Activated CD4-positive, alpha-beta T cell treated with anti-CD3 and anti-CD28 coated beads, Interleukin-10, Interleukin-2, amounts not matched to agents 100 ng/mL and 50 ng/mL, durations not matched to agents 16 hours and 8 hours (primary cell): ENCODE measurements at regions not wholly inside any gene's neighbourhood (a gene's known extent, or its start where the extent isn't known, plus 50 kb on each side); places are given as distances from the start of the nearest gene placed in this dataset.
"Not testable (repeated sequence)": the region's sequence is repeated elsewhere in the genome, so short reads cannot be mapped to it uniquely, and the experiment has no call there.

ENCODE experiments used
- DNase-seq: peaks from one replicate; pipeline ENCODE4 v3.0.0-alpha.2; 2020

DNA sequence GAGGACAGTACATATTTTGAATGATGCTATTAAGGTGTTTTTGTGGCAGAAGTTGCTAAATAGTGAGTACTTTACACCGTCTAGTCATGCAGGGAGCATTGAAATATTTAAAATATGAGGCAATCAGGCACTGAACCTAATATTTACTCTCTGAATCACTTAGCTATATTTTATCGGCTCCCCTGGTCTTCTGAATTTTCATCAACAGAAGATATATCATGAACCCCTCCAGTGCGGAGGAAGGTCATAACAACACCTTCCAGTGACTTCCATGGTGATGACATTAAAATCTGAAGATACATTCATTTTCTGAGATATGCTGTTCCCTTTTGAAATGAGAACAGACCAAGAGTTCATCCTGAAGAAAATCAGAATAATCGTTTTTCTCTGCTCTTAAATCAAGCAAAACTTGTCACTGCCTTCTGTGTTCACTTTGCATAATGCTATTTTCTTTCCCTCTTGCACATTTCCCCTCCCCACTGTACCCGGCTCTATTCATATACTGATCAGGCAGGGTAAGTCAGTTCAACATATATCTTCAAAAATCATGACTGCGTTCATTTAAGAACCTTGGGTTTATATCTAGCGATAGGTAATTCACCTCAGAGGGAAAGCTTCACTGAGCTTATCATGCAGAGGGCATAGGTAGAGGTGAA, 729.9 kb upstream of the GYPC start:
- DNase-seq: no peak

DNA sequence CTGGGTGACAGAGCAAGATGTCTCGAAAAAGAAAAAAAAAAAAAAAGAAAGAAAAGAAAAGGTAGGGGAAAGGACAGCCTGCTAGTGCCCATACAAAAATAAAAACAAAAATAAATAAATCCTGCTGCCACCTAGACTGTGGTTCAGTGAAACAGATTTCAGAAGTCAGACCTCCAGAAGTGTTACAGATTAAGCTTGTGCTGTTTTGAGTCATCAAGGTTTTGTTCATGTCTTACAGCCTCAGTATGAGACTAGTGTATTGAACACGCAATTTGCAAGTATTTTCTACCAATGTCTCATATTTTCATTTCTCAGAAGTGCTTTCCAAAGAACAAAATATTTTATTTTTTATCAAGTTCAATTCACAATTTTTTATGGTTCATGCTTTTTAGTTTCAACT, 720.4 kb upstream of the GYPC start:
- peak; percentile 6 for DNase-seq

DNA sequence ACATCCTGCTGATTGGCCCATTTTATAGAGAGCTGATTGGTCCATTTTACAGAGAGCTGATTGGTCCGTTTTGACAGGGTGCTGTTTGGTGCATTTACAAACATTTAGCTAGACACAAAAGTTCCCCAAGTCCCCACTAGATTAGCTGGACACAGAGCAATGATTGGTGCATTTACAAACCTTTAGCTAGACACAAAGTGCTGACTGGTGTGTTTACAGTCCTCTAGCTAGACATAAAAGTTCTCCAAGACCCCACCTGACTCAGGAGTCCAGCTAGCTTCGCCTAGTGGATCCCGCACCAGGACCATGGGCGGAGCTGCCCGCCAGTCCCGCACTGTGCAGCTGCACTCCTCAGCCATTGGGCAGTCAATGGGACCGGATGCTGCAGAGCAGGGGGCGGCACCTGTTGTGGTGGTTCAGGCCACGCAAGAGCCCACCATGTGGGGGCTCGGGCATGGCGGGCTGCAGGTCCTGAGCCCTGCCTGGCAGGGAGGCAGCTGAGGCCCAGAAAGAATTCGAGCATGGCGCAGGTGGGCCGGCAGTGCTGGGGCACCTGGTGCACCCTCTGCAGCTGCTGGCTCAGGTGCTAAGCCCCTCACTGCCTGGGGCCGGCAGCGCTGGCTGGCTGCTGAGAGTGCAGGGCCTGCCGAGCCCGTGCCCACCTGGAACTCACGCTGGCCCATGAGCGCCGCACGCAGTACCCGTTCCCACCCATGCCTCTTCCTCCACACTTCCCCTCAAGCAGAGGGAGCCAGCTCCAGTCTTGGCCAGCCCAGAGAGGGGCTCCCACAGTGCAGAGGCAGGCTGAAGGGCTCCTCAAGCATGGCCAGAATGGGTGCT, 713.2 kb upstream of the GYPC start:
- no peak for DNase-seq

DNA sequence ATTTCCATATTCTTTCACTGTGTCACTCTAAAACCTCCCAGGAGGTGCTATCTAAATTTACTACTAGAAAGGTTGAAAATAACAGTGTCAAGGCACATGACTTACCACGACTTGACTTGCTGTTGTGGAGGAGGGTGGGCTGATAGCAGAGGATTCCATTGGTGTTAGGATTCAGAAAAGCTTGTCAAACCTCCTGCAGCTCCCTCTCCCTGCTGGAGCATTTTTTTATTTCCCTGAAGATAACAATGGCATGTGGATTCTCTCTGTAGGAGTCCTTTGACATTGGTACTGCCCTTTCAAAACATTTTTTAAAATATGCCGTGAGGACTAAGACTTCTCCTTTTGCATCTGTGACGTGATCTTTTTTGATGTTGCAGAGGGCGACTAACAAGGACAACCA, 696.9 kb upstream of the GYPC start:
- DNase-seq: no peak

DNA sequence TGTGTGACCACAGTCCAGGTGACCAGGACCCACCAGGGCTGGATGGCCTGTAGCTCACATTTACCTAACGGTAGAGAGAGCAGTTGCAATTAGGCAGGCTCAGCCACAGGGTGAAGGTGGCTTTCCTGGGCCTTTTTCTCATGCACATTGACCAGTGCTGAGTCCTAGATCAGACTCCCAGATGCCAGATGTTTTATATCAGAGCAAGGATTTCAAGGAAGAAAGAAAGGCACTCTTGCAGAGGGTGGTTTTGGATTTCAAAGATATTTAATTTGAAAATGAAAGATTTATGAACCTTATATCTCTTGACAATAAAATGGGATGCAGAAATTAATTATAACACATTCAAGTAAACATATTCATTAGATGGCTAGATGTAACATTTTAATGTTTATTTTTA, 694.2 kb upstream of the GYPC start:
- no peak for DNase-seq

DNA sequence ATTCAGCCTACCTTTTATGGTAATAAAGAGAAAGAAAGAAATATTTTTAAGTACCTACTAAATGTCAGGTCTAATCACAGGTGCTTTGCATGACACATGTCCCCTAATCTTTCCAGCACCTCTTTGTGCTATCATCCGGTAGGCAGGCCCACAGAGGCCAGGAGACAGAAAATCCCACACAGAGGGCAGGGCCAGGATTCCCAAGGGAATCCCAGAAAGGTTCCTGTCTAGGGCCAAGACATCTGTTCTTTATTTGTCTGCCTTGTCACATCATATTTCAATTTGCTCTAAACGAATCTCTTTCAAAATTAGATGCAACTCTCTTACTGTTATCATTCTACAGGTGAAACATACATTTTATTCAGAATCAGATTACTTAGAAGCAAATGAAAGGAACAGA, 676.1 kb upstream of the GYPC start:
- DNase-seq: no peak

DNA sequence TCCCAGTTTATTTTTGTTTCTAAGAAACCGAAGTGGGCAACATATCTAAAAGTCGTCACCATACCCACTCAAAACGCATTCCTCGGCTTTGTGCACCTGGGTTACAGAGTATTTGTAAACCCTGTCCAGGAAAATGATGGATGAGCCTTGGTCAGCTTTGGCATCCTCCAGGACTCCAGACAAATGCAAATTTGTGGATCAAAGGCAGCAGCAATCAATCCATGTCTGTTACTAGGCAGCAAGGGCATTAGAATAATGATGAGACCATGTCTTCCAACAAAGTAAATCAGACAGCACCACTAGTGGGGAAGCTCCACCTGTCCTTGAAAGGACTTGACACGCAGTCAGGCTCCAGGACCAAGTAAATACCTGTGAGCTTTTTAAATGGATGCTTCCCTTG, 672.6 kb upstream of the GYPC start:
- DNase-seq: no peak

DNA sequence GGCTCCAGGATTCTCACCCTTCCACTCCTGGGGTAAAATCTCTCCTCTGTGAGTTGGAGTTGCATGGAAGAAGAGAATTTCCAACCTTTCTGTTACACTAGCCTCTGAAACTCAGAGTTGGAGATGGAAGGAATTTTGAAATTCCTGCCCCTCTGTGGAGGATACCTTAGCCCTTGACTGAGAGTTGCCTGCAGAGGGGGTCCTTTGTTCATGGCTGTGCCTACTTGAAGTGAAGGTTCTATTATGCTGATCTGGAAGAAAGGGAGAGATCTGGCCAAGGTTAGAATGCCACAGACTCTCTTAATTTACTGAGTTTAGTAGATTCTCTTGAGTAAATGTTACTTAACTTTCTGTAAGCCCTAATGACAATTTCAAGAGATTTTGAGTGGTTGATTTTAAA, 626.6 kb upstream of the GYPC start:
- no peak for DNase-seq

DNA sequence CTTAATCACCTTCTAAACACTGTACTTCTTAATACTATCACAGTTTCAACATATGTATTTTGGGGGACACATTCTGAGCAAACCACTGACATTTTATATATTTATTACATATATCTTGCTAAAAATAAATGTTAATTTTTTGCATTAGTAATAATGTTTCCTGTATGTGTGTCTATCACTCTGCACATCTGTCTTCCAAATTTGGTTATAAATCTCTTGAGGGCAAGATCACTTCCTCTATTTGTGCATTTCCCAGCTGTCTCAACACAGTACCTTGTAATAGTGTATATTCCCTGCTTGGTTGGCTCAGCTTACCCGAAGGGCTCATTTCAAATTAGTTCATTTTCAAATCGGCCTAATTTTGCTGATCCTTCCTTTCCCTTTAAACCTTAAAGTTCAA, 617.1 kb upstream of the GYPC start:
- no peak for DNase-seq

DNA sequence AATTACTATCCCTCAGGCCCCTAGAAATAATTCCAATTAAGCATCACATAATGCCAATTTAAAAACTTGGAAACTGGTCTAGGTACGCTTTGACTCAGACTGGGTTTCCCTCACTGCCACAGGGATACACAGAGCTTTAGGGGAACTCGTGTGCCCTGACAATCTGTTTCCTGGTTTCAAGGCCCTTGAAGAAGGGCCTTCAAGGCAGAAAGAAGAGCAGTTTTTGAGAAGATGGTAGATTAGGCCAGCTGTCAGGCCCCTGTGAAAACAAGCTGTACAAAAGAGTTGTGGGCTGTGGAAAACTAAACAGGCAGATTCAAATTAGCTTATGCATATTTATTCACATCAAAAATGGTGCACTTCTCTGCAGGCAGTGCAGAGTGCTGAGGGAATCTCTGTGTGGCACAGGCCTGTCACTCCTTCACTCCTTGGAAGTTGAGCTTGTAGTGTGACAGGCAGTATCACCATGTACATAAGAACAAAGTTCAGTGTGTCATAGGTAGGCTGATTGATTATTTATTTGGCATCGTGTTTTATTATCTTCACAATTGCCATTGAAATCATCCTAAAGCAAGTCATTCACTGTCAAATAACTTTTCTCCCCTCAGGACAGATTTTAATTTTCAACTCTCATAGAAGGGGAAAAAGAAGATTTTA, 614.4 kb upstream of the GYPC start:
- no peak for DNase-seq

DNA sequence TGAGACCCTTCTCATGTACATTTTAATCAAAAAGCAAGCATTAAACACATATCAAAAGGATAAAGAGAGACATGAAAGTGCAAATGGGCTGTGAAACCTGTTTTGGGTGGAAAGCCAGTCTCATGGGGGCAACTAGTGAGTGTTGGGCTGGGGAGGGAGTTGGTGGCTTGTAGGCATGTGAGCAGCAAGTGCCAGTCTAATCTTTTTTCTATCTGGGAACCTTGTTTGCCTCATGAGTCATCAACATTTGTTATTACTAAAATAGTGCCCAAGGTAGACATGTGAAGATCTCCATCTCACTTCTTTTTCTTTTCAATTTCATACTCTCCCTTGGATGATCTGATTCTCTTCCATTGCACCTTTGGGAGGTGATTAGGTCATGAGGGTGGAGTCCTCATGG, 613.9 kb upstream of the GYPC start:
- DNase-seq: no peak

DNA sequence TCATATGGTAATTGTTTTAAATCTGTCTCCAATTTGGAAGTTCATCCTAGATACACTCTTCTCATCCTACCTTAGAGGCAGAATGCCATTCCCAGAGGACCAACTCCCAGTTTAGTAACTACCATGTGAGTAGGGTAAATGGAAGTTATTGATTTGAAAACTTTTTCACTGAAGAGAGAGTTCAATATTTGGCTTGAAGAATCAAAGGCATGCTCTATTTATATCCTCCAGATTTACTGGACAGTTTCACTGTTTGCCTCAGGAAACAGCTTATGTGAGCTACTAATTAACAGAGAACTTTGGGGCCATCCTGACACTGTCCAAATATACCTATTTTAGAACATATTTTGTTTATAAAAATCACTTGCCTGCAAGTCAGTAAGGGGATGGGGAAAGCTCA, 607.2 kb upstream of the GYPC start:
- no peak for DNase-seq

DNA sequence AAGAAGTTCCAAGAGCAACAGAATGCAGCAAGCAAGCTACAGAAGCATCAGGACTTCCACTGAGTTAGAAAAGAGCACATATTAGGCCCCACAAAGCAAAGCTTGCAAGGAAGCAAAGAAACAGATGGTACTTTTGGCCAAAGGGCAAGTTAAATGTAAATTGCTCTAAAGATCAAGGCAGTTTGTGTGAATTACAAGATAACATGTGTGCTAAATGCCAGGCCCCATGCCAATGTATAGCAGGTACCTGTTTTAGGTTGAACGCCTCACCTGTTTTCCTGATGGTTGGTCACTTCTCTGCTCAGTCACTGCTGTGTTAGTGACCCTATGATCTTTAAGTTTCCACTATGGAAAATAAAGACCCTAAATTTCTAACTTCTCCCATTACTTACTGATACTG, 606.5 kb upstream of the GYPC start:
- DNase-seq: no peak

DNA sequence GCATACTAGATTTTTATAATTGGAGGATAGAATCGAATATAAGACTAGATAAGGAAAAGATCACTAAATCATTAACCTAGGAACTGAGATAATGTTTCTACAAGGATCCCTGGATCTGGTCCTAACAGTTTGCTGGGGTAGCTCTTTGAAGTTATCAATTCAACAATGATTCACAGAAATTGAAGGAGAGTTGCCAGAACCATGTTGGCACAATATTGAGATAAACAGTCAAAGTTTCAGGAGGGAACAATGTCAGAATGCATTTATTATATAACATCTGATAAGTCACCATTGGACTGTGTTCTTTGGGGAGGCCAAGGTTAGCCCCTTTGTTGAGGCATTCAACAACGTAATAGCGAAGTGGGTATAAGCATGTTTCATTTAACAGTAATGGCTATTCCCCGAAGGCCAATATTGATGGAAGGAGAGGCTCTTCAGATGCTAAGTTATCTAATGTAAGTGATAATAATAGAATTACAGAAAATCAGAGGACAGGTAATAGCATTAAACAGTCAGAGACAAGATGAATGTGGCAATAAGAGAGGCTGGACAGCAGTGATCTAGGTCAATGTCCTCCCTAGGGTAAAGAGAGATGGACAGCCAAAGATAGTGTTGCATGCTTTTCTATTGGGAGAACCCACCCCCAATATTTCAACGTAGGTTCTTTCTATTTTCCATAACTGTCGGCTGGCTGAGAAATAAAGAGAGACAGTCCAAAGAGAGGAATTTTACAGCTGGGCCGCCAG, 604.8 kb upstream of the GYPC start:
- DNase-seq: no peak

DNA sequence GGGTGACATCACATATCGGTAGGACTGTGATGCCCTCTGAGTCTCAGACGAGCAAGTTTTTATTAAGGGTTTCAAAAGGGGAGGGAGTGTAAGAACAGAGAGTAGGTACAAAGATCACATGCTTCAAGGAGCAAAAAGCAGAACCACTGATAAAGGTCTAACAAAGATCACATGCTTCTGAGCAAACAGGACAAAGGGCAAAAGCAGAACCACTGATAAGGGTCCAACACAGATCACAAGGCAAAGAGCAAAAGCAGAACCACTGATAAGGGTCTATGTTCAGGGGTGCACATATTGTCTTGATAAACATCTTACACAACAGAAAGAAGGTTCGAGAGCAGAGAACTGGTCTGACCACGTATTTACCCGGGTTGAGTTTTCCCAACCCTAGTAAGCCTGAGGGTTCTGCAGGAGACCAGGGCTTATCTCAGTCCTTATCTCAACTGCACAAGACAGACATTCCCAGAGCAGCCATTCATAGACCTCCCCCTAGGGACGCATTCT, 604.2 kb upstream of the GYPC start:
- DNase-seq: not testable (repeated sequence)

DNA sequence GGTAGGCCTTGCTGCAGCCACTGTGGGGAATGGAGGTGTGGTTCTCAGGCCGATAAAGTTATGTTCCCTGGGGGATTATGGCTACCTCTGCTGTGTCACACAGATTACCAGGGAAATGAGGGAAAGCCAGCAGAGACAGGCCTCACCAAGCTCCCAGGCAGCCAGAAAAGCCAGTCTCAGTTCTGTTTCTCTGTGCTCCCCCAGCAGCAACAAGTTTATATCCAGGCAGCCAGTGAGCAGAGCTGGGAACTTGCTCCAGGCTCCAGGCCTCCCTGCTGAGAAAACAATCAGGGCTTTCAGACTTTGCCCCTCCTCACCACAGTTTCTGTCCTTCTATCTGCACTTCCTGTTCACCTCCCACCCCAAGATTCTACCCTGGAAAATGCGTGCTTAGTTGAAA, 596.6 kb upstream of the GYPC start:
- no peak for DNase-seq

DNA sequence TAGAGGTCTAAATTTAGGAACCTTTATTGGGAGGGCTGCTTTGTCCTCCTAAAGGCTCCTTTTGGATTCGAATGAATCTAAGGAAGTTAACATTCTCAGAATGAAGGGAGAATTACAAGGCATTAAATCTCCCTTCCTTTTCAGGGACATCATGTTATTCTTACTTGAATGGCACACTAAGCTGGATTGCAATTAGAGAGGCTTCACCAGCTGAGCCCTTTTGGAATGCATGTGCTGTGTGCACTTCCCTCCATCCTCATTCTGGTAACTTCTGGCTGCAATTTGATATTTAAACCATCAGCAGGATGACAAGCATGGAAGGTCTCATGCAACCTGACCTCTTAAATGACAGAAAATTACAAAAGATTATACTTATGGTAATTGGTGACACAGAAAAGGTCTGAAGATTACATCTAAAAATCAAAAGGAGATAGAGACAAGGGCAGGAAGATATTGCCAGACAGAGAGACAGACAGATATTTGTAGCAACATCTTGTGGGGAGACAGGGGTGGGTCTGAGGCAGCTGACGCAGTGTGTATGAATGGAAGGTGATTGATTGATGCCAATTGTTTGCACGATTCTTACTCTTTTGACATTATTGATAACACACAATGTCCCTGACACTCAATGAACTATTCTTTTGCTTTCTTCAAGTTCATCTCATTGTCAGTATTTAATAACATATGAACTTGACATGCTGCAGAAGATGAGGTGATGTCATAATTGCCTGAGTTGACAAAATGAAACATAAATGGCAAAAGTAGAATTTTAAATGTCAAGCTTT, 570.8 kb upstream of the GYPC start:
- no peak for DNase-seq

DNA sequence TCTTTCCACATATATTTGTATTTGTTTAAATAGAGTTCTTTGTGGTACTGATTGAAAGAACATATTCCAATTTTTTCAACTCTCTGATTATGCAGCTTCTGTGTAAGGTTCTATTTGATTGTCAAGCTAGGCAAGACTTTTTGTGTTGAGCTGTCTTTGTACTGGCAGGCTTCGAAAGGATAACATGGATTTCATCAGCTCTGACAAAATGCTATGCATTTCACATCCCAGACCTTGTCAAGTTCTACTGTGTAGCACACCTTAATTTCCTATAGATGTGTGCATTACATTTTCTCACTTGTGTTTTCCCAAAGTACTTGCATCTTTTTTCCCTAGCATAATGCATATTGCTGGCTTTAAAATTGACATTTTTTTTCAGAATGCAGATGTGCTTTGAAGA, 555.0 kb upstream of the GYPC start:
- no peak for DNase-seq

DNA sequence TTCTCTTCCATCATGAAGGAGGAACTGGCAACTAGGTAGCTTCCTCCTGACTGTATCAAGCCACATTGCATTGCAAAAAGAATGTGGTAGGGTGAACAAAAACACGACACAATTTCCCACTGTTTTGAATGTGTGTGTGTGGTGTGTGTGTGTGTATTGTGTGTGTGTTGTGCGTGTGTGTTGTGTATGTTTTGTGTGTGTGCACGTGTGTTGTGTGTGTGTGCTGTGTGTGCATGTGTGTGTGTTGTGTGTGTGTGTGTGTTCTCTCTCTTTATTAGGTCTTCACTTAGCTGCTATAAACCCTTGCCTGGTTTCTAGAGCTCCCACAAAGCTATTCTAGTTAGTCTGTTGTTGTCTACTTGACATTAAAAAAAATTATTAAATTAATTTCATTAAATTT, 550.0 kb upstream of the GYPC start:
- DNase-seq: no peak

DNA sequence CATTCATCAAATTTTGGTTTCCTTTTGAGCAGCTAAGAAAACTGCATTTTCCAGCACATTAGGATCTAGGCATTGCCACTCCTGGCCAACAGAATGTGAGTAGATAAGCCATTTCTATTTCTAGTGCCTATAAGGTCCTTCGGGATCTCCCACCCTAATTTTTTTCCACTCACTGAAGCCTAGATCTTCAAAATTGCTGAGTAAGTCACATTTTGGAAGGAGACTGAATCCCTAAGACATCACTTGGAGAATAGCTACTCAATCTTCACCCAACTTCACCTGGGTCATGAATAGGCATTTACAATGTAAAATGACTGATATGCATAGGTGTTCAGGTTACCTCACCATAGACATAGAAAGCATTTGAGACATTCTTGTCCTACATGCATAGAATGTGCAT, 548.1 kb upstream of the GYPC start:
- no peak for DNase-seq

DNA sequence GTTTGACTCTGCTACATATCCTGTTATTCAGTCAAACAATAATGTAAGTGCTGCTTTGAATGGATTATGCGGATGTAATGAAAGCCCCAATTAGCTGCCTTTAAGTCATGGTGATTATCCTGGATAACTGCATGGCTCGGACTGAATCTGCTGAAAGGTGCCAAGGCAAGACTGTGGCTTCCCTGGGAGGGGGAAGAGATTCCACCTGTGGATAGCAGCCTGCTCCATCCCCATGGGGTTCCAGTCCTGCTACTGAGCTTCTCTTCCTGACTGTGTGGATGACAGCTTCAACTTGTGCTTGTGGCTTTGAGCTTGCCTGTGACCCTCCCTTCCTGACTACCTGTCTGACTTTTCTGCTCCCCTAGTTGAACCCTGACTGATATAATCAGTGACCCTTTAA, 540.0 kb upstream of the GYPC start:
- no peak for DNase-seq

DNA sequence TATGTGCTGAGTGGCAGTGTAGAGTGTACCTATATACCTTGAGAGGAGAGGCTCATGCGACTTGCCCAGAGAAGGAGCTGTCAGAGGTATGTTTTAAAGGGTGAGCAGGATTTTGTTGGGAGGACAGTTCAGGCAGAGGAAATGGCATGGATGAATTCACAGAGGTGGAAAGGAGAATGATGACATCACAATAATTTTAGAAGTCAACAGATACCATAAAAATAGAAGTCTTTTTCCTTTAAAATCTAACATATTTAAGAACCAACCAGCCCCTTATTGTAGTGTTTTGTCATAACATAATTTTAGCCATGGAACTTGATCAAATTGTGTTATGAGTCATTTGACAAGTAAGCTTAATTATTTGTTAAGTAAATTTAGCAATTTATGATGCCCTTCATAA, 538.1 kb upstream of the GYPC start:
- no peak for DNase-seq

DNA sequence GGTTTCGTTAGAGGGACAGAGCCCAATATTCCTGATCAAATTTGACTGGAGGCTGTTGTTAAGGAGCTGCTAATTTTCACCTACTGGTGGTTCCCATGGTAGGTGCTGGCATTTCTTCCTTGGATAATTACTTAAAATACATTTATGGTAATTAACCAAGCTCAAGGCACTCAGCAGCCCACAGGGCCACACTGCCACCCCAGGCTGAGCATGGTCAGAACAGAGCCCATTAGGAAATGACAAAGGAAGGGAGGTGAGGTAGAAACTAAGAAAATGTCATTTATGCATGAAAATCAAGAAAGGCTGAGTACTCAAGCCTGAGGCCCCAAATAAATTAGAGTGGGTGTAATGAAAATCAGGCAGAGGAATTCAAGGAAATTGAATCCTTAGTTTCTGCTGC, 510.2 kb upstream of the GYPC start:
- DNase-seq: no peak
